ENCODE measurements at regions not wholly inside any gene's neighbourhood (a gene's known extent, or its start where the extent isn't known, plus 50 kb on each side); places are given as distances from the start of the nearest gene placed in this dataset.
"Not testable (repeated sequence)": the region's sequence is repeated elsewhere in the genome, so short reads cannot be mapped to it uniquely, and the experiment has no call there.

GRCh38 chr7:76937781-76938180, 94.4 kb downstream of the SPDYE17 start:
- TF ChIP-seq, protein P1, sequence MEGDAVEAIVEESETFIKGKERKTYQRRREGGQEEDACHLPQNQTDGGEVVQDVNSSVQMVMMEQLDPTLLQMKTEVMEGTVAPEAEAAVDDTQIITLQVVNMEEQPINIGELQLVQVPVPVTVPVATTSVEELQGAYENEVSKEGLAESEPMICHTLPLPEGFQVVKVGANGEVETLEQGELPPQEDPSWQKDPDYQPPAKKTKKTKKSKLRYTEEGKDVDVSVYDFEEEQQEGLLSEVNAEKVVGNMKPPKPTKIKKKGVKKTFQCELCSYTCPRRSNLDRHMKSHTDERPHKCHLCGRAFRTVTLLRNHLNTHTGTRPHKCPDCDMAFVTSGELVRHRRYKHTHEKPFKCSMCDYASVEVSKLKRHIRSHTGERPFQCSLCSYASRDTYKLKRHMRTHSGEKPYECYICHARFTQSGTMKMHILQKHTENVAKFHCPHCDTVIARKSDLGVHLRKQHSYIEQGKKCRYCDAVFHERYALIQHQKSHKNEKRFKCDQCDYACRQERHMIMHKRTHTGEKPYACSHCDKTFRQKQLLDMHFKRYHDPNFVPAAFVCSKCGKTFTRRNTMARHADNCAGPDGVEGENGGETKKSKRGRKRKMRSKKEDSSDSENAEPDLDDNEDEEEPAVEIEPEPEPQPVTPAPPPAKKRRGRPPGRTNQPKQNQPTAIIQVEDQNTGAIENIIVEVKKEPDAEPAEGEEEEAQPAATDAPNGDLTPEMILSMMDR (IDR thresholded peaks at IDR 0.05): not testable (repeated sequence)
- TF ChIP-seq POLR2A (IDR thresholded peaks at IDR 0.05): not testable (repeated sequence)

Measured in esophagus squamous epithelium (tissue), 4 donors.